ENCODE measurements at regions not wholly inside any gene's neighbourhood (a gene's known extent, or its start where the extent isn't known, plus 50 kb on each side); places are given as distances from the start of the nearest gene placed in this dataset.

- no peak for TF ChIP-seq ARNTL (CRISPR knock-in tag; IDR thresholded peaks at IDR 0.05; ENCODE audit: borderline replicate concordance, low read depth)
- no peak for ATAC-seq
These were observed 566.7 kb upstream of the NEGR1 start for GRCh38 chr1:72848997-72849396.

GRCh38 chr1:72847651-72848050 lies 565.3 kb upstream of the NEGR1 start:
- TF ChIP-seq TSHZ2 (CRISPR knock-in tag; IDR thresholded peaks at IDR 0.05) (no peak), ZNF70 (CRISPR knock-in tag; IDR thresholded peaks at IDR 0.05) (no peak)
- no peak for ATAC-seq

- no peak for ATAC-seq
- TF ChIP-seq GLIS3 (CRISPR knock-in tag; IDR thresholded peaks at IDR 0.05) (no peak), CSRNP3 (CRISPR knock-in tag; IDR thresholded peaks at IDR 0.05) (no peak), RARB (CRISPR knock-in tag; IDR thresholded peaks at IDR 0.05) (no peak), PATZ1 (CRISPR knock-in tag; IDR thresholded peaks at IDR 0.05; ENCODE audit: borderline replicate concordance) (no peak), ZFP30 (CRISPR knock-in tag; IDR thresholded peaks at IDR 0.05) (no peak), ZNF8 (CRISPR knock-in tag; IDR thresholded peaks at IDR 0.05) (no peak), TOX (CRISPR knock-in tag; IDR thresholded peaks at IDR 0.05; ENCODE audit: borderline replicate concordance) (no peak), ZNF70 (CRISPR knock-in tag; IDR thresholded peaks at IDR 0.05) (no peak), ESRRG (CRISPR knock-in tag; IDR thresholded peaks at IDR 0.05) (no peak), TCF4 (CRISPR knock-in tag; IDR thresholded peaks at IDR 0.05; ENCODE audit: borderline replicate concordance) (no peak), ISL1 (CRISPR knock-in tag; IDR thresholded peaks at IDR 0.05) (no peak), ARNTL (CRISPR knock-in tag; IDR thresholded peaks at IDR 0.05; ENCODE audit: borderline replicate concordance, low read depth) (no peak), SNAI2 (CRISPR knock-in tag; IDR thresholded peaks at IDR 0.05) (no peak), POU6F1 (CRISPR knock-in tag; IDR thresholded peaks at IDR 0.05; ENCODE audit: borderline replicate concordance, low read depth) (no peak)
These were observed 564.3 kb upstream of the NEGR1 start for GRCh38 chr1:72846476-72847278.

GRCh38 chr1:72845981-72846380 lies 563.6 kb upstream of the NEGR1 start:
- no peak for ATAC-seq
- no peak for TF ChIP-seq ZNF70 (CRISPR knock-in tag; IDR thresholded peaks at IDR 0.05)
- no peak for TF ChIP-seq TSHZ2 (CRISPR knock-in tag; IDR thresholded peaks at IDR 0.05)
- TF ChIP-seq ZNF565 (CRISPR knock-in tag; conservative IDR thresholded peaks at IDR 0.05; ENCODE audit: low read depth): no peak
- TF ChIP-seq CSDC2 (CRISPR knock-in tag; IDR thresholded peaks at IDR 0.05): no peak
- no peak for TF ChIP-seq TOX (CRISPR knock-in tag; IDR thresholded peaks at IDR 0.05; ENCODE audit: borderline replicate concordance)
- no peak for TF ChIP-seq ARNTL (CRISPR knock-in tag; IDR thresholded peaks at IDR 0.05; ENCODE audit: borderline replicate concordance, low read depth)
- TF ChIP-seq SNAI2 (CRISPR knock-in tag; IDR thresholded peaks at IDR 0.05): no peak
- TF ChIP-seq RARB (CRISPR knock-in tag; IDR thresholded peaks at IDR 0.05): no peak
- no peak for TF ChIP-seq GLIS3 (CRISPR knock-in tag; IDR thresholded peaks at IDR 0.05)
- TF ChIP-seq ZC3H10 (CRISPR knock-in tag; IDR thresholded peaks at IDR 0.05): no peak
- no peak for TF ChIP-seq CSRNP3 (CRISPR knock-in tag; IDR thresholded peaks at IDR 0.05)
- no peak for TF ChIP-seq PATZ1 (CRISPR knock-in tag; IDR thresholded peaks at IDR 0.05; ENCODE audit: borderline replicate concordance)
